NB4 (cell line): ENCODE measurements at regions not wholly inside any gene's neighbourhood (a gene's known extent, or its start where the extent isn't known, plus 50 kb on each side); places are given as distances from the start of the nearest gene placed in this dataset.

Experiments used
- DNase-seq: peaks from one replicate; pipeline ENCODE4 v3.0.0; 2010; ENCODE audit warnings: low read depth
- H3K4me3 ChIP-seq: one replicate; pipeline ENCODE4 v1.5.1; 2011; ENCODE audit warnings: mild to moderate bottlenecking, low read depth, low read length, moderate library complexity
- MAX ChIP-seq: IDR thresholded peaks from 2 replicates; pipeline ENCODE4 v1.6.1; 2011; ENCODE audit warnings: low read depth, low read length
- MYC ChIP-seq: IDR thresholded peaks from 2 replicates; pipeline ENCODE4 v1.6.1; 2011; ENCODE audit warnings: low read depth, low read length
- POLR2A ChIP-seq: IDR thresholded peaks from 2 replicates; pipeline ENCODE4 v1.6.1; 2011; ENCODE audit warnings: mild to moderate bottlenecking; ENCODE audit not compliant: insufficient read length; ENCODE audit errors: extremely low read depth
- TF ChIP-seq, protein P1 (sequence below): IDR thresholded peaks from one replicate; pipeline ENCODE4 v1.5.1; 2012; ENCODE audit warnings: low read depth, low read length

DNA sequence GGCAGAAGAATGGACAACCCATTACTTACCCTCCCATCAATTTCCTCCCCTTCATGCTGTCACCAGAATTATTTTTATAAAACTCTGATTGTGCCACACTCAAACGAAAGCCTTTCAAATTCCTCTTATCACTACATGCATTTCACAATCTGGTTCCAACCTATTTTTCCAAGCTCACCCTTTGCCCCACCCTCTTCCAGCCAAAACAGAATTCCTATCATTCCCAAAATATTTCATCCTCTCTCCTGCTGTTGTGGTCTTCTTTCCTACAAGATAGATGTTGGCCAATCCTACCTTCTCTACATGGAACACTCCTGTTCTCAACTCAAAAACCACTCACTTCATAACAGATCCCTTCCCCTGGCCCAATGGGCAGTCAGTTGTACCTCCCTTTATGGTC is 111.5 kb downstream of the ELAPOR2 start:
- H3K4me3 ChIP-seq: no peak overlapping the region

DNA sequence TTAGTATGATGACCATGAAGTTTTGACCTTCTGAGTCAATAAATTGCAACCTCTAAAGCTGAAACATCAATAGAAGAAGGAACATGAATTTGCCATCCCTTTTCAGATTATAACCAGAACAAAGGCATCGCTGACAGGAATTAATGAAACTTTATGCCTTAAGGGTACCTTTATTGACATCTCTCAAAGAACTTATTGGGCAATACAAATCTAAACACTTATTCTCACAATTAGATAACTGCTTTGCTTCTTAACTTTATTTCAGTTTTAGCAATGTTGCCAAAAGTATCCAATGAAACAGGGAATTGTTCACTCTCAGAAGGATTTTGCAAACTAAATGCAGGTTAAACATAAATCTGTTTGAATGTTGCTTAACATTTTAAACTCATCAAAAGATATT is 116.0 kb downstream of the ELAPOR2 start:
- no peak for DNase-seq
- H3K4me3 ChIP-seq: no peak overlapping the region
- TF ChIP-seq MAX: no peak
- TF ChIP-seq POLR2A: no peak
- TF ChIP-seq, protein P1, sequence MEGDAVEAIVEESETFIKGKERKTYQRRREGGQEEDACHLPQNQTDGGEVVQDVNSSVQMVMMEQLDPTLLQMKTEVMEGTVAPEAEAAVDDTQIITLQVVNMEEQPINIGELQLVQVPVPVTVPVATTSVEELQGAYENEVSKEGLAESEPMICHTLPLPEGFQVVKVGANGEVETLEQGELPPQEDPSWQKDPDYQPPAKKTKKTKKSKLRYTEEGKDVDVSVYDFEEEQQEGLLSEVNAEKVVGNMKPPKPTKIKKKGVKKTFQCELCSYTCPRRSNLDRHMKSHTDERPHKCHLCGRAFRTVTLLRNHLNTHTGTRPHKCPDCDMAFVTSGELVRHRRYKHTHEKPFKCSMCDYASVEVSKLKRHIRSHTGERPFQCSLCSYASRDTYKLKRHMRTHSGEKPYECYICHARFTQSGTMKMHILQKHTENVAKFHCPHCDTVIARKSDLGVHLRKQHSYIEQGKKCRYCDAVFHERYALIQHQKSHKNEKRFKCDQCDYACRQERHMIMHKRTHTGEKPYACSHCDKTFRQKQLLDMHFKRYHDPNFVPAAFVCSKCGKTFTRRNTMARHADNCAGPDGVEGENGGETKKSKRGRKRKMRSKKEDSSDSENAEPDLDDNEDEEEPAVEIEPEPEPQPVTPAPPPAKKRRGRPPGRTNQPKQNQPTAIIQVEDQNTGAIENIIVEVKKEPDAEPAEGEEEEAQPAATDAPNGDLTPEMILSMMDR: no peak
- no peak for TF ChIP-seq MYC

More for the DNA sequence above, 111.5 kb downstream of the ELAPOR2 start:
- TF ChIP-seq POLR2A: no peak
- TF ChIP-seq, protein P1: no peak
- no peak for DNase-seq

- TF ChIP-seq MYC (no peak), MAX (no peak), POLR2A (no peak)
- TF ChIP-seq, protein P1: no peak
- no peak for DNase-seq
- no peak overlapping the region for H3K4me3 ChIP-seq
Measured at GRCh38 chr7:86942995-86943394, 116.5 kb downstream of the ELAPOR2 start.

DNA sequence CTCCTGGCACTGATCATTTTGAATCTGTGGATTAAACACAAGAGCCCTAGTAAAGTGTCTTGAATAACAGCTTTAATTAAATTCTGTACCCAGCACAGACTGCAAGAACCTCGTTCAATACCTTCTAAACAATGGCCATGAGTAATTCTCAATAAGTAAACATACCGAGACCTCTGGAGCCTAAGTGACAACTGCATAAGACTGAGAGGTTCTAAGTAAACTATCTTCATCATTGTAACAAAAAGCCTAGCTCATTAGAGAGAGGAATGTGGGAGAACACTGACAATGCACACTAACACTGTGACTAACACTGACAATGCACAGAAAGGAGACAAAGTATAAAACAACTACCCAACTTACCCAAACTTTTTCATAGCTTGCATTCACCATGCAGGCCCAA is 117.4 kb downstream of the ELAPOR2 start:
- no peak for TF ChIP-seq MAX
- no peak for TF ChIP-seq MYC
- no peak for TF ChIP-seq POLR2A
- TF ChIP-seq, protein P1: no peak
- DNase-seq: no peak
- H3K4me3 ChIP-seq: no peak overlapping the region

DNA sequence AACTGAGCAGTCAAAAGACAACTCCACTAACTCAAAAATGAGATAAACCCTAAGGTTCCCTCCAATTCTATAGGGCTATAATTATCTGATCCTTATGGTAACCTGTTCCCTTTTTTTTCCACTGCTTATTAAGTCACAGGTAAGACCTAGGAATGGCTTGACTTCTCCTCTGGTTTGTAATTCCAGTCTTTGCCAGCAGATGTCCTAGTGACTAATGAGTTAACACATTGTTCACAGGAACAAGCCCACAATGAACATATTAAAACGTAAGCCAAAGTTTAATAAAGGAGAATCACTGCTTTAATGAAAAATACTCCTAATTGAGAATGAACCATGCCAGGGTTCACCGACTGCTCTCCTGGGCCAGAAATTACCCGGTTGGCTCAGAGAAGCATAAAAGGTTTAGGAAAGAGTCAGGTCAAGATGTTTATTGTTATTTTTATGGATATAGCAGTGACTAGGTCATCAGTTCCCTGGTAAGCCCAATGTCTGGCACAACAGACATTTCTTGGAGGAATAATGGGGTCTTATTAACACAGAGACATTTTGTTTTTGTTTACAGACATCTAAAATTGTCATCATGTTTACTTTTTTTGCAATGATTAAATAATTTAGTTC is 120.1 kb downstream of the ELAPOR2 start:
- H3K4me3 ChIP-seq: no peak overlapping the region
- TF ChIP-seq, protein P1: peak; percentile 62
- TF ChIP-seq MAX: no peak
- DNase-seq: peak; percentile 64

- no peak overlapping the region for H3K4me3 ChIP-seq
- no peak for DNase-seq
- TF ChIP-seq, protein P1: no peak
- no peak for TF ChIP-seq POLR2A
- TF ChIP-seq MAX: no peak
- no peak for TF ChIP-seq MYC
Measured at GRCh38 chr7:86937363-86937878, 122.0 kb downstream of the ELAPOR2 start.
